Right lobe of liver (tissue), 6 donors: ENCODE measurements at regions not wholly inside any gene's neighbourhood (a gene's known extent, or its start where the extent isn't known, plus 50 kb on each side); places are given as distances from the start of the nearest gene placed in this dataset.

Experiments used
- ATAC-seq, 4 donors: fragments of 200-7000 bp; cut with Tn5 transposase; one replicate each; pipeline ENCODE4 v1.9.1; 2020; ENCODE audit warnings: mild to moderate bottlenecking in 4 of 4, moderate library complexity in 4 of 4
- DNase-seq, 3 donors: peaks; one replicate each; pipeline ENCODE4 v3.0.0-alpha.2; 2020
- H3K27ac ChIP-seq, 3 donors: fragments of 200-600 bp; one replicate each; pipeline ENCODE4 v1.8.0; 2022
- H3K27me3 ChIP-seq, 2 donors: fragments of 200-600 bp; one replicate each; pipeline ENCODE4 v1.8.0; 2022
- H3K36me3 ChIP-seq, 4 donors: fragments of 200-600 bp; sonication (generic) in 1 of 4; one replicate each; pipeline versions ENCODE4 v1.5.1 to v1.8.0; 2017 to 2022; ENCODE audit warnings: control low read depth in 1 of 4
- H3K4me1 ChIP-seq, 4 donors: fragments of 200-600 bp; sonication (generic) in 1 of 4; one replicate each; pipeline versions ENCODE4 v1.5.1 to v1.8.0; 2017 to 2022; ENCODE audit warnings: control low read depth in 1 of 4
- H3K4me3 ChIP-seq, 3 donors: fragments of 200-600 bp; one replicate each; pipeline ENCODE4 v1.8.0; 2022
- H3K9me3 ChIP-seq, 4 donors: fragments of 200-600 bp; sonication (generic) in 1 of 4; one replicate each; pipeline versions ENCODE4 v1.5.1 to v1.8.0; 2017 to 2022; ENCODE audit warnings: control low read depth in 1 of 4
- POLR2A ChIP-seq: fragments of 450-650 bp; IDR thresholded peaks from one replicate; pipeline ENCODE4 v1.6.1; 2017; ENCODE audit warnings: antibody characterized with exemption, mild to moderate bottlenecking
- WGBS: methylation state at CpG from one replicate; pipeline ENCODE4 v1.1.6; 2018; ENCODE audit warnings: low coverage, low lambda C conversion rate; ENCODE audit not compliant: insufficient coverage; ENCODE audit errors: missing lambda C conversion rate; 5-methylcytosine and 5-hydroxymethylcytosine counted together
- intact Hi-C, 2 donors: fragments of 100-400 bp; cut with DNase I; formaldehyde crosslinking; loops; one replicate each; pipeline versions ENCODE4 v1.11.2 to v1.14.1; 2022
- TF ChIP-seq, protein P1 (sequence below), 4 donors: fragments of 200-600 bp in 3 of 4; fragments of 450-650 bp in 1 of 4; IDR thresholded peaks; one replicate each; pipeline versions ENCODE4 v1.5.1 to v1.8.0; 2016 to 2022; ENCODE audit warnings: antibody characterized with exemption in 4 of 4, mild to moderate bottlenecking in 2 of 4
- donor health status: DM: no; HTN: yes; CAD: no.
- donor health status: DM: no; HTN: no; CAD: no.
- donor health status: DM: no; HTN: no; CAD: no.
- donor health status: DM: no; HTN: yes; CAD: no.
- donor health status: DM: no; HTN: yes; CAD: no.

DNA sequence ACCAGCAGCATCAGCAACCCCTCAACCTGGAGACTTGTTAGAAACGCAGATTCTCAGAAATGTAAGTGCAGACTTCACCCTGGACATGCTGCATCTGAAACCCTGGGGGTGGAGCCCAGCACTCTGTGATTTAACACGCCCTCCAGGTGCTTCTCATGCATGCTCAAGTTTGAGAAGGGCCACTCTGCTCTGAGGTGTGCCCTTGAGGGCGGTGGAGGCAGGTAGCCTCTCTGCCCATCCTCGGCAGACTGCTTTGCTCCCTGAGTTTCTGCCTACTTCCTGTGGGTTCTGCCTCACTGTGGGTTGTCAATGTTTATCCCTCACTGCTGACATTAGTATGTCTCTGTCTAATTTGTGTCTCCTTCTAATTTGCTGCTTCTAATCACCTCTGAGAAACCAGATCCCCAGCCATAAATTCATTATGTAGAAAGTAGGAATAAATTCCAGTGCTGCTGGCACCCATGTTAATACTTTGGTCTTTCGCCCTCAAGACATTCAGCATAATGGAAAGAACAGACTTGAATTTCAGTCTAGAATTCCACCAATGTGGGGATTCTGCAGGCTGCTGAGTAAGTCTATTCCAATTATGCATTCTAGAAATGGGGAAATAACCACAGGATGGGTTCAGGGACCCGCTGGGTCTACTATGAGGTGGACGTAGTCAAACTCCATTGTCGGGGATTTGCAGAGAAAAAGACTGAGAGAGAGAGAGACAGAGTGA, 51.3 kb upstream of the CYSLTR2 start:
- DNase-seq (no peak), ATAC-seq (no peak)
- H3K9me3 ChIP-seq = no peaks in the 10 kb centered on the region
- intact Hi-C loops = no loop called here
- H3K27ac ChIP-seq = no peak overlapping the region
- H3K27me3 ChIP-seq = no peaks in the 10 kb centered on the region
- no peak overlapping the region for H3K4me3 ChIP-seq
- no peak for TF ChIP-seq POLR2A
- TF ChIP-seq, protein P1, sequence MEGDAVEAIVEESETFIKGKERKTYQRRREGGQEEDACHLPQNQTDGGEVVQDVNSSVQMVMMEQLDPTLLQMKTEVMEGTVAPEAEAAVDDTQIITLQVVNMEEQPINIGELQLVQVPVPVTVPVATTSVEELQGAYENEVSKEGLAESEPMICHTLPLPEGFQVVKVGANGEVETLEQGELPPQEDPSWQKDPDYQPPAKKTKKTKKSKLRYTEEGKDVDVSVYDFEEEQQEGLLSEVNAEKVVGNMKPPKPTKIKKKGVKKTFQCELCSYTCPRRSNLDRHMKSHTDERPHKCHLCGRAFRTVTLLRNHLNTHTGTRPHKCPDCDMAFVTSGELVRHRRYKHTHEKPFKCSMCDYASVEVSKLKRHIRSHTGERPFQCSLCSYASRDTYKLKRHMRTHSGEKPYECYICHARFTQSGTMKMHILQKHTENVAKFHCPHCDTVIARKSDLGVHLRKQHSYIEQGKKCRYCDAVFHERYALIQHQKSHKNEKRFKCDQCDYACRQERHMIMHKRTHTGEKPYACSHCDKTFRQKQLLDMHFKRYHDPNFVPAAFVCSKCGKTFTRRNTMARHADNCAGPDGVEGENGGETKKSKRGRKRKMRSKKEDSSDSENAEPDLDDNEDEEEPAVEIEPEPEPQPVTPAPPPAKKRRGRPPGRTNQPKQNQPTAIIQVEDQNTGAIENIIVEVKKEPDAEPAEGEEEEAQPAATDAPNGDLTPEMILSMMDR (IDR thresholded peaks at IDR 0.05) = no peak
- 78% methylated on average over 7 of the region's 8 CpGs for WGBS
- no peaks in the 10 kb centered on the region for H3K4me1 ChIP-seq
- H3K36me3 ChIP-seq = no peaks in the 10 kb centered on the region

DNA sequence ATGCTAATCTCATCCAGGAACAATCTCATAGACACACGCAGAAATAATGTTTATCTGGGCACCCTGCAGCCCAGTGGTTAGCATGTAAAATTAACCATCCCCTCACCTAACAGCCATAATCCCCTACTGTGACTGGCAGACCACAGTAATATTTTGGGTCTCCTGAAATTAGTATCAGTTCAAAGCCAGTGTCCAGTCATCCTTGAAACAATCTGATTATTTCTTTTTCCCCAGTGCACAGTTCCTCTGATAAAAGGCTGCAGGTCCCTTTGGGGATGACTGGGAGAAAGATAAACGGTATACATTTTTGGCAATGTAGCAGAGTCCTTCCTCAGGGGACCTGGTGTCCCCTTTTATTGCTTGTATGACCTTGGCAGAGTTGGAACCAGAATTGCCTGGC, 50.4 kb upstream of the CYSLTR2 start:
- no peak for ATAC-seq
- Histone ChIP-seq H3K9me3 (no peaks in the 10 kb centered on the region), H3K4me3 (no peak overlapping the region), H3K4me1 (no peaks in the 10 kb centered on the region), H3K36me3 (no peaks in the 10 kb centered on the region), H3K27ac (no peak overlapping the region), H3K27me3 (no peaks in the 10 kb centered on the region)
- DNase-seq = no peak
- TF ChIP-seq POLR2A = no peak
- TF ChIP-seq, protein P1 (IDR thresholded peaks at IDR 0.05) = no peak
- 74% methylated on average over 2 of the region's 2 CpGs for WGBS
- intact Hi-C loops = no loop called here
